NCI-H82 (cell line): ENCODE measurements at regions not wholly inside any gene's neighbourhood (a gene's known extent, or its start where the extent isn't known, plus 50 kb on each side); places are given as distances from the start of the nearest gene placed in this dataset.
"Not testable (repeated sequence)": the region's sequence is repeated elsewhere in the genome, so short reads cannot be mapped to it uniquely, and the experiment has no call there.

Experiments used
- DNase-seq: peaks from one replicate; lab custom pipeline; 2025; lab: John Stamatoyannopoulos, UW

- no peak for DNase-seq
Measured at GRCh38 chr2:192459422-192459821, 264.7 kb upstream of the TMEFF2 start.

- no peak for DNase-seq
Measured at GRCh38 chr2:192448881-192449280, 254.1 kb upstream of the TMEFF2 start.

GRCh38 chr2:192444286-192444838 is 249.6 kb upstream of the TMEFF2 start:
- DNase-seq, result no peak

GRCh38 chr2:192443831-192444230 is 249.1 kb upstream of the TMEFF2 start:
- no peak for DNase-seq

GRCh38 chr2:192438239-192438638 is 243.5 kb upstream of the TMEFF2 start:
- DNase-seq, result peak; percentile 66

- no peak for DNase-seq
Measured at GRCh38 chr2:192437653-192438052, 242.9 kb upstream of the TMEFF2 start.

GRCh38 chr2:192424243-192424642 is 229.5 kb upstream of the TMEFF2 start:
- no peak for DNase-seq

GRCh38 chr2:192419786-192420185 is 225.1 kb upstream of the TMEFF2 start:
- no peak for DNase-seq

GRCh38 chr2:192416060-192416459 is 221.3 kb upstream of the TMEFF2 start:
- no peak for DNase-seq

- no peak for DNase-seq
Measured at GRCh38 chr2:192414794-192415193, 220.1 kb upstream of the TMEFF2 start.

GRCh38 chr2:192413812-192414681 is 219.3 kb upstream of the TMEFF2 start:
- no peak for DNase-seq

- not testable (repeated sequence) for DNase-seq
Measured at GRCh38 chr2:192412866-192413265, 218.1 kb upstream of the TMEFF2 start.

GRCh38 chr2:192412394-192412793 is 217.7 kb upstream of the TMEFF2 start:
- DNase-seq, result no peak

- no peak for DNase-seq
Measured at GRCh38 chr2:192411755-192412154, 217.0 kb upstream of the TMEFF2 start.

GRCh38 chr2:192410319-192410718 is 215.6 kb upstream of the TMEFF2 start:
- no peak for DNase-seq

GRCh38 chr2:192407692-192408091 is 213.0 kb upstream of the TMEFF2 start:
- no peak for DNase-seq

GRCh38 chr2:192398236-192398635 is 203.5 kb upstream of the TMEFF2 start:
- no peak for DNase-seq

- no peak for DNase-seq
Measured at GRCh38 chr2:192394605-192395004, 199.9 kb upstream of the TMEFF2 start.

- DNase-seq, result no peak
Measured at GRCh38 chr2:192391041-192391440, 196.3 kb upstream of the TMEFF2 start.

GRCh38 chr2:192390401-192390800 is 195.7 kb upstream of the TMEFF2 start:
- no peak for DNase-seq

GRCh38 chr2:192384191-192384590 is 189.5 kb upstream of the TMEFF2 start:
- not testable (repeated sequence) for DNase-seq

GRCh38 chr2:192381082-192381481 is 186.3 kb upstream of the TMEFF2 start:
- no peak for DNase-seq

- DNase-seq, result peak; percentile 34
Measured at GRCh38 chr2:192379736-192380135, 185.0 kb upstream of the TMEFF2 start.

GRCh38 chr2:192377173-192377572 is 182.4 kb upstream of the TMEFF2 start:
- no peak for DNase-seq
